ENCODE measurements at regions not wholly inside any gene's neighbourhood (a gene's known extent, or its start where the extent isn't known, plus 50 kb on each side); places are given as distances from the start of the nearest gene placed in this dataset.

DNA sequence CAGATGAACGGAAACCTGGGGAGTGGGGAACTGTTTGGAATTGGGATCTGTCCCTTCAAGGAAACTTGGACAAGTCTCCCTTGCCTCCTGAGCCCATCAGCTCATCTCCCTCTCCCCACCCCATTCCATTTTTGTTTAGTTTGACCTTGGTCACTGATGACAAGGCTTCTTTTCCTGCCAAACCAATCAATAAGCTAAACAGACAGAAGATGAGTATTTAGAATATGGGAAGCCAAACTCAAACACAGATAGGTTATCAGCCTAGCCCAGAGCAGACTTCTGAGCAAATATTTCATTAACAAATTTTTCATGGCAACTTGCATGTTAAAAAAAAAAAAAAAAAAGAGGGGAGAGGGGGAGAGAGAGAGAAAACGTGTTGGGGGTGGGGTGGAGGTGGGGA, 337.2 kb upstream of the PROX1 start:
- TF ChIP-seq, protein P1, sequence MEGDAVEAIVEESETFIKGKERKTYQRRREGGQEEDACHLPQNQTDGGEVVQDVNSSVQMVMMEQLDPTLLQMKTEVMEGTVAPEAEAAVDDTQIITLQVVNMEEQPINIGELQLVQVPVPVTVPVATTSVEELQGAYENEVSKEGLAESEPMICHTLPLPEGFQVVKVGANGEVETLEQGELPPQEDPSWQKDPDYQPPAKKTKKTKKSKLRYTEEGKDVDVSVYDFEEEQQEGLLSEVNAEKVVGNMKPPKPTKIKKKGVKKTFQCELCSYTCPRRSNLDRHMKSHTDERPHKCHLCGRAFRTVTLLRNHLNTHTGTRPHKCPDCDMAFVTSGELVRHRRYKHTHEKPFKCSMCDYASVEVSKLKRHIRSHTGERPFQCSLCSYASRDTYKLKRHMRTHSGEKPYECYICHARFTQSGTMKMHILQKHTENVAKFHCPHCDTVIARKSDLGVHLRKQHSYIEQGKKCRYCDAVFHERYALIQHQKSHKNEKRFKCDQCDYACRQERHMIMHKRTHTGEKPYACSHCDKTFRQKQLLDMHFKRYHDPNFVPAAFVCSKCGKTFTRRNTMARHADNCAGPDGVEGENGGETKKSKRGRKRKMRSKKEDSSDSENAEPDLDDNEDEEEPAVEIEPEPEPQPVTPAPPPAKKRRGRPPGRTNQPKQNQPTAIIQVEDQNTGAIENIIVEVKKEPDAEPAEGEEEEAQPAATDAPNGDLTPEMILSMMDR (IDR thresholded peaks at IDR 0.05; ENCODE audit: poor library complexity, severe bottlenecking): no peak
- TF ChIP-seq EP300 (conservative IDR thresholded peaks at IDR 0.05; ENCODE audit: poor library complexity, severe bottlenecking) (no peak), POLR2AphosphoS5 (IDR thresholded peaks at IDR 0.05) (no peak), TAF1 (IDR thresholded peaks at IDR 0.05; ENCODE audit: low read depth) (no peak)
